ENCODE measurements at regions not wholly inside any gene's neighbourhood (a gene's known extent, or its start where the extent isn't known, plus 50 kb on each side); places are given as distances from the start of the nearest gene placed in this dataset.

- Histone ChIP-seq H2AFZ (ENCODE audit: low read depth) (no peak overlapping the region), H3F3A (replicated peaks; ENCODE audit: insufficient read depth) (no peaks in the 10 kb centered on the region), H3K4me2 (no peak overlapping the region), H3K79me2 (ENCODE audit: insufficient read depth) (no peaks in the 10 kb centered on the region), H3K9me2 (no peaks in the 10 kb centered on the region), H3K27me3 (ENCODE audit: insufficient read depth) (no peaks in the 10 kb centered on the region), H3K9ac (no peak overlapping the region), H3K4me3 (ENCODE audit: low read depth in 2 of 2, low read length in 1 of 2) (no peak overlapping the region), H4K20me1 (ENCODE audit: insufficient read depth) (no peaks in the 10 kb centered on the region), H3K36me3 (replicated peaks in 1 of 2; ENCODE audit: control insufficient read depth in 1 of 2, insufficient read depth in 2 of 2, low read length in 1 of 2) (no peaks in the 10 kb centered on the region), H3K4me1 (ENCODE audit: control insufficient read depth in 1 of 2, insufficient read depth in 2 of 2, low read depth in 1 of 2, low read length in 1 of 2) (peaks cover 0 to 5% of the 10 kb centered on the region in 2 experiments; a peak in 1 of 4 replicates), H3K27ac (ENCODE audit: low read depth in 2 of 2, low read length in 1 of 2) (no peak overlapping the region), H3K9me3 (no peaks in the 10 kb centered on the region)
- 97% methylated on average over 4 of the region's 4 CpGs for WGBS (ENCODE audit: low lambda C conversion rate)
- no peak for DNase-seq
- CTCF ChIA-PET: interaction anchor here (0.7 to 1.1 kb wide), 2 partner anchors 29 to 195 kb away, joined by 3 to 4 read pairs; no protein-coding TSS in a partner anchor
- POLR2A ChIA-PET: no interaction called here
- TF ChIP-seq SMC3 (IDR thresholded peaks at IDR 0.05; ENCODE audit: low read depth, low read length) (no peak), TAF1 (IDR thresholded peaks at IDR 0.05; ENCODE audit: borderline replicate concordance, low read depth, low read length) (no peak), FOXM1 (IDR thresholded peaks at IDR 0.05; ENCODE audit: low read depth) (no peak), MAX (IDR thresholded peaks at IDR 0.05; ENCODE audit: low read depth) (no peak), EZH2phosphoT487 (IDR thresholded peaks at IDR 0.05; ENCODE audit: borderline replicate concordance, low read depth) (no peak), FOSL2 (IDR thresholded peaks at IDR 0.05; ENCODE audit: borderline replicate concordance, low read depth) (no peak), MEF2A (IDR thresholded peaks at IDR 0.05; ENCODE audit: borderline replicate concordance, low read depth) (no peak), PBX3 (IDR thresholded peaks at IDR 0.05) (no peak), TEAD4 (IDR thresholded peaks at IDR 0.05; ENCODE audit: borderline replicate concordance, insufficient read depth) (no peak)
Measured at GRCh38 chr2:54382601-54383000, 73.5 kb upstream of the SPTBN1 start.

- CTCF ChIA-PET: interaction anchor here (0.8 to 0.9 kb wide), 2 partner anchors 11 to 26 kb away, joined by 3 read pairs; no protein-coding TSS in a partner anchor
- no peak overlapping the region for H3K4me2 ChIP-seq
- H2AFZ ChIP-seq (ENCODE audit: low read depth): no peak overlapping the region
- no peak overlapping the region for H3K9ac ChIP-seq
- no peak for DNase-seq
- H4K20me1 ChIP-seq (ENCODE audit: insufficient read depth): no peaks in the 10 kb centered on the region
- POLR2A ChIA-PET: no interaction called here
- H3K27me3 ChIP-seq (ENCODE audit: insufficient read depth): no peaks in the 10 kb centered on the region
- WGBS (ENCODE audit: low lambda C conversion rate): 90% methylated on average over 11 of the region's 11 CpGs
- TF ChIP-seq TCF12 (IDR thresholded peaks at IDR 0.05): no peak
- TF ChIP-seq REST (IDR thresholded peaks at IDR 0.05; ENCODE audit: low read depth, low read length): no peak
- TF ChIP-seq USF2 (IDR thresholded peaks at IDR 0.05; ENCODE audit: borderline replicate concordance, low read depth, low read length): no peak
- no peak for TF ChIP-seq CTCF (IDR thresholded peaks at IDR 0.05)
- no peaks in the 10 kb centered on the region for H3F3A ChIP-seq (replicated peaks; ENCODE audit: insufficient read depth)
- no peaks in the 10 kb centered on the region for H3K9me2 ChIP-seq
- no peaks in the 10 kb centered on the region for H3K79me2 ChIP-seq (ENCODE audit: insufficient read depth)
- no peaks in the 10 kb centered on the region; a peak in 1 of 4 replicates for H3K4me1 ChIP-seq (ENCODE audit: control insufficient read depth in 1 of 2, insufficient read depth in 2 of 2, low read depth in 1 of 2, low read length in 1 of 2)
- no peaks in the 10 kb centered on the region for H3K36me3 ChIP-seq (replicated peaks in 1 of 2; ENCODE audit: control insufficient read depth in 1 of 2, insufficient read depth in 2 of 2, low read length in 1 of 2)
- no peak overlapping the region for H3K4me3 ChIP-seq (ENCODE audit: low read depth in 2 of 2, low read length in 1 of 2)
- no peaks in the 10 kb centered on the region for H3K9me3 ChIP-seq
- no peak overlapping the region for H3K27ac ChIP-seq (ENCODE audit: low read depth in 2 of 2, low read length in 1 of 2)
Measured at GRCh38 chr2:54384301-54385203, 71.6 kb upstream of the SPTBN1 start.
